Neuron (in vitro differentiated cells): ENCODE measurements at regions not wholly inside any gene's neighbourhood (a gene's known extent, or its start where the extent isn't known, plus 50 kb on each side); places are given as distances from the start of the nearest gene placed in this dataset.
"Not testable (repeated sequence)": the region's sequence is repeated elsewhere in the genome, so short reads cannot be mapped to it uniquely, and the experiment has no call there.

Experiments used
- H2AFZ ChIP-seq: one replicate; pipeline ENCODE4 v1.6.1; 2013; ENCODE audit warnings: low read depth, mild to moderate bottlenecking, inconsistent platforms, low read length, moderate library complexity
- H3K27me3 ChIP-seq: one replicate; pipeline ENCODE4 v1.6.1; 2013; ENCODE audit warnings: low read length; ENCODE audit not compliant: insufficient read depth
- H3K36me3 ChIP-seq: one replicate; pipeline ENCODE4 v1.6.1; 2013; ENCODE audit warnings: low read length; ENCODE audit not compliant: insufficient read depth
- H3K4me1 ChIP-seq: one replicate; pipeline ENCODE4 v1.6.1; 2013; ENCODE audit warnings: low read length; ENCODE audit not compliant: insufficient read depth
- H3K4me3 ChIP-seq: 2 replicates; pipeline ENCODE4 v1.5.1; 2013; ENCODE audit warnings: mild to moderate bottlenecking, low read length, moderate library complexity
- H3K9me3 ChIP-seq: one replicate; pipeline ENCODE4 v1.6.1; 2013; ENCODE audit warnings: low read length

DNA sequence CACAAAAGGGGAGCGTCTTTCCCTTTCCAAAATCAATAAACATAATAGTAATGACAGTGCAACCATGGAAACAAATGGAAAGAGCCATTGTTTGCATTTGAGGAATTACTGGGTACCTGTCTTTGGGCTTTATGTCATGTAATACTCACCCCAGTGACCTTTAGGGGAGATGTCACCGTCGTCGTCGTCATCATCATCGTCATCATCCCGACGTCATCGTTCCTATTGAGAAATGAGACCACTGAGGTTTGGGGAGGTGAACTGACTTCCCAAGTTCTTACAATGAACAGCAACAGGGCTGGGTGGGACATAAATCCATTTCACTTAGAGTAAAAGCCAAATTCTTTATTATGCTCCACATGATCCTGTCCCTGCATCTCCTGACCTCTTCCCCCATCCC is 168.9 kb upstream of the KAZN start:
- Histone ChIP-seq H3K4me3 (no peak overlapping the region), H3K27me3 (no peaks in the 10 kb centered on the region), H3K9me3 (no peaks in the 10 kb centered on the region)

DNA sequence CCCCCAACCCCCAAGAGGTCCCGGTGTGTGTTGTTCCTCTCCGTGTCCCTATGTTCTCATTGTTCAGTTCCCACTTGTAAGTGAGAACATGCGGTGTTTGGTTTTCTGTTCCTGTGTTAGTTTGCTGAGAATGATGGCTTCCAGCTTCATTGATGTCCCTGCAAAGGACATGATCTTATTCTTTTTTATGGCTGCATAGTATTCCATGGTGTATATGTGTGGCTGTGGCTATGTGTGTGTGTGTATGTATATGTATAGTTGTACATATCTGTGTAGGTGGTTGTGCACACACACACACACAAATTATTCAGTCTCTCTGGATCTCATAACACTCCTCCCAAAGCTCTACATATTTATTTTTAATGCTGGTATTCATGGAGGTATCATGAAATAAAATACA is 165.8 kb upstream of the KAZN start:
- H3K4me1 ChIP-seq = peaks cover 19% of the 10 kb centered on the region
- H2AFZ ChIP-seq, H3K27me3 ChIP-seq, H3K36me3 ChIP-seq, H3K4me3 ChIP-seq, H3K9me3 ChIP-seq: not testable (repeated sequence)

More for the DNA sequence above, 168.9 kb upstream of the KAZN start:
- Histone ChIP-seq H3K36me3 (no peaks in the 10 kb centered on the region), H2AFZ (no peak overlapping the region), H3K4me1 (peaks cover 8% of the 10 kb centered on the region)

DNA sequence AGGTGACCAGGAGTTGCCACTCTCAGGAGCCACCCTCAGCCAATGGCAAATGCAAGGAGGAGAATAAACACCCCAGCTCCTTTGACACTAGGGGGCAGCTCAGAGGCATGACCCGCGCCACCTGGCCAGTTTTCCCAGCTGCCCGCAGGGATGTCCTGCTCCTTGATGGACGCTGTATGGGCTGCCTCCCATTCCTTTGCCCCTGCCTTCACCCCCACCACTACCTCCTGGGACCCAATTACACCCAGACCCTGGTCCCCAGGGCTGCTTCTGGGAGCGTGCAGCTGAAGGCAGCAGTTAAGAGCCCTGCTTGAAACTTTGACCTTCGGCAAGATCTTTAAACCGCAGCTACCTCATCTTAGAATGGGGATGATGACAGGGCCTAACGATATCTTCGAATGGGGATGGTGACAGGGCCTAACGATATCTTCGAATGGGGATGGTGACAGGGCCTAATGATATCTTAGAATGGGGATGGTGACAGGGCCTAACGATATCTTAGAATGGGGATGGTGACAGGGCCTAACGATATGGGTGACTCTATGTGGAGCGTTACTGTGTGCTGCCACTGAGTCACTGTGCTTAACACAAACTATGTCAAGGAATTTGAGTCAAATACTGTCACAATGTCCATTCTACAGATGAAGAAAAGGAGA is 163.0 kb upstream of the KAZN start:
- Histone ChIP-seq H3K4me3 (no peak overlapping the region), H3K4me1 (peaks cover 17% of the 10 kb centered on the region), H3K27me3 (no peaks in the 10 kb centered on the region), H2AFZ (no peak overlapping the region), H3K9me3 (no peaks in the 10 kb centered on the region), H3K36me3 (no peaks in the 10 kb centered on the region)

DNA sequence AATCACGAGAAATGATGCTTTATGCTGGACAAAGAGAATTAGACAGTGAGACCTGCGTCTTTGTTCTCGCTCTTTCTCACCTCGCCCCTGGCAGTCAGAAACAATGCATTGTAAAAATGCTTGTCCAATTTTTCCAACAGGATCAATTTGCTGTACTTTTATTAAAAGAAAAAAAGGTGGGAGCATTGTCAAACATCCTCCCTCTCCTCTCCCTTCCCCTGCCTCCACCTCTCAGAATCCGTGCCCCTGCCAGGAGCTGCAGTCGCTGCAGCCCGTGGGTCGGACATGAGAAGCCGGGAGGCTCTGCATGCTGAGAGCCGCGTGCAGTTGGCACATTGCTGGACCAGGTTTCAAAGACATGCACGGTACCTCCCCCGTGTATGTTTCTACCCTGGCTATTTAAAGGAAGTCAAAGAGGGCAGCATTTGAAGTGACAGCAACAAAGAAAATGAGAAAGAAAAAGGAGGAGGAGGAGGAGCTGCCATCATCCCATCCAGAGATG is 161.0 kb upstream of the KAZN start:
- H2AFZ ChIP-seq = peak overlapping the region; percentile 42
- no peak overlapping the region for H3K4me3 ChIP-seq
- H3K9me3 ChIP-seq = no peaks in the 10 kb centered on the region
- no peaks in the 10 kb centered on the region for H3K36me3 ChIP-seq
- H3K4me1 ChIP-seq = peaks cover 16% of the 10 kb centered on the region
- no peaks in the 10 kb centered on the region for H3K27me3 ChIP-seq

DNA sequence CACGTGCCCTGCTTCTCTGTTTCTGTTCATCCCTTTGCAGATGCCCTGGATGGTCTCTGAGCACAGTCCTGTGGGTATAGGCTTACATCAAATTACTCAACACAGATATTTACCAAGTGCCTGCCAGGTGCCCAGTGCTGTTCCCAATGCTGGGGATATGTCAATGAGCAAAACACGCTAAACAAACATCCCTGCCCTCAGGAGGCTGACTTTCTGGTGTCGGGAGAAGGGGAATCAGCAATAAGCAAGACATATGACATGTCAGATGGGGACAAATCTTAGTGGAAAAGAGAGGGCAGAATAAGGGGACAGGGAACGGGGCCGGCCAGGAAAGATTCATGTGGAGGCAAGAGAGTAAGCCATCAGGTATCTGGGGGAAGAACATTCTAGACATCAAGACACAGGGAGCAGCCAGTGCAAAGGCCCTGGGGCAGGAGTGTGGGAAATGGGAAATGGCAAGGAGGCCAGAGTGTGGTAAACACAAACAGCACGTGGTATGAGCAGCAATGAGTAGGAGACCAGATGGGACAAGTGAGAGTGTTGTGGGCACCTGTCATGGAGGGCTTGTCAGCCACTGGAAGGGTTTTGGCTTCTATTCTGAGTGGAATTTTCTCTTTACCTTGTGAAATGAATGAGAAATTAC is 160.2 kb upstream of the KAZN start:
- peaks cover 16% of the 10 kb centered on the region for H3K4me1 ChIP-seq
- no peak overlapping the region for H3K4me3 ChIP-seq
- H3K9me3 ChIP-seq = no peaks in the 10 kb centered on the region
- no peaks in the 10 kb centered on the region for H3K36me3 ChIP-seq
- no peaks in the 10 kb centered on the region for H3K27me3 ChIP-seq
- no peak overlapping the region for H2AFZ ChIP-seq

DNA sequence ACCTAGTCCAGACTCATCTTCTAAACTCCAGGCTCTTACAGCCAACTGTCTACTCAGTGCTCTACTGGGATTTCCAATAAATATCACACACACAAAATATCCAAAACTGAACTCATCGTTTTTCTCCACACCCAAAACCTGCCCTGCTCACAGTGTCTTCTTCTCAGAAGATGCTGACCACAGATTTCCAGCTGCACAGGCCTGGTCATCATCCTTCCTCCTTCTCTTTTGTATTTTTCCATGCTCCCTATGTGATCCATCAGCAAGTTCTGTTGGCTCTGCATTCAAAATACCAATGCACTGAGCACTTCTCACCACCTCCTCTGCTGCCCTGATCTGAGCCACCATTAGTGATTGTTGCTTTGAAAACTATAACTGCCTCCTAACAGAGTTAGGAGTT is 159.5 kb upstream of the KAZN start:
- no peak overlapping the region for H3K4me3 ChIP-seq
- H3K4me1 ChIP-seq = peaks cover 16% of the 10 kb centered on the region
- H3K9me3 ChIP-seq = no peaks in the 10 kb centered on the region
- H3K27me3 ChIP-seq = no peaks in the 10 kb centered on the region
- H3K36me3 ChIP-seq = no peaks in the 10 kb centered on the region
- H2AFZ ChIP-seq = no peak overlapping the region

DNA sequence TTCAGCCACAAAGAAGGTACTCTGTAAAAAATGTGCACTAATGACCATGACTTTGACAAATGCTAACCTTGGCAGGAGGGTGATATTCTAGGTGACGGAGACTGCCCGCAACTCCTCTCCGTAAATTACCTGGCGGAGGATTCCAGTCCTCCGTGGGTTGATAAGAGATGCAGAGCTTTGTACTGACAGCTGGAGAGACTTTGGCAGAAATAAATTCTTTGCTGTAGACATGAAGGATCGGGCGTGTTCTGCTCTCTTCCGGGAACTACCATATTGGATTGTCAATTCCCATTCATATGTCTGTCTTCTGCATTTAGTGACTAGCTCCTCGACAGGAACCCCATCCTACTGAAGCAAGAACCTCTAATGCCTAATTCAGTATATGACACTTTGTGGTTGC is 158.3 kb upstream of the KAZN start:
- H3K36me3 ChIP-seq = no peaks in the 10 kb centered on the region
- no peaks in the 10 kb centered on the region for H3K27me3 ChIP-seq
- no peaks in the 10 kb centered on the region for H3K9me3 ChIP-seq
- H3K4me3 ChIP-seq = no peak overlapping the region
- H2AFZ ChIP-seq = no peak overlapping the region
- peaks cover 16% of the 10 kb centered on the region for H3K4me1 ChIP-seq

DNA sequence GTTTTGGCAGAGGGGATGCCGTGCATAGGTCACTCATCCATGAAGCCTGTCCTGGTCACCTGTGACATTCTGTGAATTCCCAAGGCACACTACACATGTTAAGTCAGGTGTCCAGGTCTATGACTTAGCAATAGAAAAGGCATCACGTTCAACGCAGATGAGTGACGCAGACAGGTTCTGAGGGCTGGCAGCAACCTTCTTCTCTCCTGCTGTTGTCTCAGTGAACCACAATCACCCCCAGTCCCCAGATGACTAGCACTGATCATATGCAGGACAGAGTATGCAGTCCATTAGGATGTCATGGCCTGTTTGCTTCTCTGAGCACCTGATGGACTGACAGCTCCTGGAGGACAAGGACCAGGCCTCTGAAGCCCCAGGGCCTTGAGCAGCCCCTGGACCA is 157.8 kb upstream of the KAZN start:
- H3K36me3 ChIP-seq = no peaks in the 10 kb centered on the region

DNA sequence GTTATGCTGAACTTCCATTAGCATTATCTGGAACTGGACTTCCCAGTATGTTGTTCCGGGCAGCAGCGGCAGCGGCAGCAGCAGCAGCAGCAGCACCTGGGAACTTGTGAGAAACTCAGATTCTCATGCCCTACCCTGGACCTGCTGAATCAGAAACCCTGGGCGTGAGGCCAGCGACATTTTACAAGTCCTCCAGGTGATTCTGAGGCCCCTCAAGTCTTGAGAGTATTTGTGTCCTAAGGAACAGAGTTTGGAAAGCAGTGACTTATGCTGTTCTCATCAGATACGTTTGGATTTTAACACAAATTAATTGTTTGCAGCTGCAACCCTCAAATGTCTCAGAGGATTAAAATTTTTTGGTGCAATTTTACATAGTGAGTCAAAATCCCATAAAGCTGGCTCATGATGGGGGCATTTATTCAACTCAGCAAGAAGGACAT is 157.2 kb upstream of the KAZN start:
- Histone ChIP-seq H2AFZ (no peak overlapping the region), H3K36me3 (no peaks in the 10 kb centered on the region), H3K4me1 (peaks cover 16% of the 10 kb centered on the region), H3K4me3 (no peak overlapping the region), H3K27me3 (no peaks in the 10 kb centered on the region), H3K9me3 (no peaks in the 10 kb centered on the region)

More for the DNA sequence above, 157.8 kb upstream of the KAZN start:
- H3K9me3 ChIP-seq = no peaks in the 10 kb centered on the region
- no peak overlapping the region for H2AFZ ChIP-seq
- no peaks in the 10 kb centered on the region for H3K27me3 ChIP-seq
- peaks cover 16% of the 10 kb centered on the region for H3K4me1 ChIP-seq
- no peak overlapping the region for H3K4me3 ChIP-seq

DNA sequence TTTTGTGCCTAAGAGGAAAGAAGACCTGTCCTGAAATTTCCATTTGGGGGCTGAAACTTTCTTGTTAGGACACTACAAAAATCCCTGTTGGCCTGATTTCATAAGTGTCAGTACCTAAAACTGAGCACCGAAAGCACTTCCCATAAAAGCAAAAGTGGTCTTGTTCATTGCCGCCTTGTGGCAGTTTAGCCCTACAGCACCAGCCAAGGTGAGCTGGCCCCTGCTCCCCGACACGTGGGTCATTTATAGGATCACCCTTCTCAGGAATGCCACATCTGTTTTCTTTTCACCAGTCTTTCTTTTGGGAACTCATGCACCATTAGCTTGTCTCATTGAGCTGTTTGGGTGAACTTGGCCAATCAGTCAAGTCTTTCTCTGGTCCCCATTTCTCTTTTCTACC is 155.8 kb upstream of the KAZN start:
- no peak overlapping the region for H3K4me3 ChIP-seq
- no peaks in the 10 kb centered on the region for H3K9me3 ChIP-seq
- H3K36me3 ChIP-seq = no peaks in the 10 kb centered on the region
- no peak overlapping the region for H2AFZ ChIP-seq
- H3K27me3 ChIP-seq = no peaks in the 10 kb centered on the region
- peaks cover 5% of the 10 kb centered on the region for H3K4me1 ChIP-seq

DNA sequence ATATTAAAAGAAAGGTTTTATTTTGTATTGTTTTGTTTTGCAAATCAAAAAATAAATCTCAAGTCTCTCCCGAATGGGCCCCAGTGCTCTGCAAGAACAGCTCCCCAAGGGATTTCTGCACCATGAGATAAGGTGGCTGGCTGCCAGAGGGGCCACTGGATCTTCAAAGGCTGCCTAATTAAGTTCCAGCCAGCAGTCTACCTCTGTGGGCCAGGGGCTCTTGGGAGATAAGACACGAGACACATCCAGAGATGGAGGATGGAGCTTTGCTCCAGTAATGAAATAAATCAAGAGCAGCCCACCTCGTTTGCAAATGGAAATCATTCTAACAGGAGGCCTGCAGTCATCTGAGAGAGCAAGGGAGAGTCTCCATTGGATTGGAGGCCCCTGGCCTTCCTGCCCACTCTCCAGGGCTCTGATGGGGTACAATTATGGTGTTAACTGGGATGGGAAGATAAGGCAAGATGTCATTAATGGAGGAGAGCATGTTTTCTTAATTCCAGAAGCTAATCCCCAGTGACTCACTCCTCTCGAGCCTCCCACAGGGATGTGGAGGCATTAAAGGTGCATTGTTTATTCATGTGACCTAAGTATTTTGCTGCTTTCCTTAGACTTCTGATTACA is 155.2 kb upstream of the KAZN start:
- Histone ChIP-seq H3K9me3 (no peaks in the 10 kb centered on the region), H3K27me3 (no peaks in the 10 kb centered on the region), H3K4me3 (no peak overlapping the region), H3K4me1 (no peaks in the 10 kb centered on the region), H3K36me3 (no peaks in the 10 kb centered on the region), H2AFZ (no peak overlapping the region)

DNA sequence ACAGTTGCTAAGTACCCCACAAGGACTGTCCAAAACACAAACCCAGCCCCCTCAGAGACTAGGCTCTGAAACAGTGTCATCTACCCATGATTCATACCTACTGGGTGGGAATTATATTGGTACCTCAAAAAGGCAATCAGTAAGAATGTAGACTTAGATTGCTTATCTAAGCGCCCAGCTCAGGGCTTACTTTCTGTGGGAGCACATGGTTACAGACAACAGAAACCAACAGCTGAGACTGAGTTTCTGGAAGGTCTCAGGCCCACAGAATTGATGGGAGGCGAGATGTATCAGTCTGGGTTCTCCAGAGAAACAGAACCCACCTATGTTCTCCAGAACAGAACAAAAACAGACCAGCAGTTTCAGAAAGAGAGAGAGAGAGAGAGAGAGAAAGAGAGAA is 147.3 kb upstream of the KAZN start:
- Histone ChIP-seq H3K27me3 (no peaks in the 10 kb centered on the region), H3K4me3 (no peak overlapping the region), H2AFZ (no peak overlapping the region), H3K9me3 (no peaks in the 10 kb centered on the region), H3K4me1 (no peaks in the 10 kb centered on the region), H3K36me3 (no peaks in the 10 kb centered on the region)

DNA sequence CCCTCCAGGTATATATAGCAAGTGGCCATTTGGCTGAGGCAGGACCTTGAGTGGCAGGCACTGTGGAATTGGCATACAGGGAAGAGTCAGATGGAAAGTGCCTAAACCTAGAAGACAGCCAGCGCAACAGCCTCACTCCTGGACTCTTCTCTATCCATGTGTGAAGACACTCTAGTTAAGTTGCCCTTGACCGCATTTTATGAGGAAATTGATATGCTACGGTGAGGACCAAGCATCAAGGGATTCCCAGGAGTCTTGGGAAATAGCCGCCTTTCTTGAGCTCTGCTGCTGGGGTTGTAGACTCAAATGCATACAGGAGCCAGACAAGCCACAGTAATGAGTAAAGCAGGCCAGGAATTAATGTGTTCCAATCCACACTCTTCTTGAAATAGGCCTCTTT is 145.9 kb upstream of the KAZN start:
- no peak overlapping the region for H3K4me3 ChIP-seq
- H3K27me3 ChIP-seq = no peaks in the 10 kb centered on the region
- H3K36me3 ChIP-seq = no peaks in the 10 kb centered on the region
- H3K4me1 ChIP-seq = no peaks in the 10 kb centered on the region
- H3K9me3 ChIP-seq = no peaks in the 10 kb centered on the region
- H2AFZ ChIP-seq = no peak overlapping the region
